ENCODE measurements at regions not wholly inside any gene's neighbourhood (a gene's known extent, or its start where the extent isn't known, plus 50 kb on each side); places are given as distances from the start of the nearest gene placed in this dataset.

GRCh38 chr16:55214974-55215494 is 109.0 kb upstream of the IRX6 start:
- TF ChIP-seq, protein P1, sequence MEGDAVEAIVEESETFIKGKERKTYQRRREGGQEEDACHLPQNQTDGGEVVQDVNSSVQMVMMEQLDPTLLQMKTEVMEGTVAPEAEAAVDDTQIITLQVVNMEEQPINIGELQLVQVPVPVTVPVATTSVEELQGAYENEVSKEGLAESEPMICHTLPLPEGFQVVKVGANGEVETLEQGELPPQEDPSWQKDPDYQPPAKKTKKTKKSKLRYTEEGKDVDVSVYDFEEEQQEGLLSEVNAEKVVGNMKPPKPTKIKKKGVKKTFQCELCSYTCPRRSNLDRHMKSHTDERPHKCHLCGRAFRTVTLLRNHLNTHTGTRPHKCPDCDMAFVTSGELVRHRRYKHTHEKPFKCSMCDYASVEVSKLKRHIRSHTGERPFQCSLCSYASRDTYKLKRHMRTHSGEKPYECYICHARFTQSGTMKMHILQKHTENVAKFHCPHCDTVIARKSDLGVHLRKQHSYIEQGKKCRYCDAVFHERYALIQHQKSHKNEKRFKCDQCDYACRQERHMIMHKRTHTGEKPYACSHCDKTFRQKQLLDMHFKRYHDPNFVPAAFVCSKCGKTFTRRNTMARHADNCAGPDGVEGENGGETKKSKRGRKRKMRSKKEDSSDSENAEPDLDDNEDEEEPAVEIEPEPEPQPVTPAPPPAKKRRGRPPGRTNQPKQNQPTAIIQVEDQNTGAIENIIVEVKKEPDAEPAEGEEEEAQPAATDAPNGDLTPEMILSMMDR (IDR thresholded peaks at IDR 0.05; ENCODE audit: poor library complexity), result no peak
- TF ChIP-seq EZH2phosphoT487 (IDR thresholded peaks at IDR 0.05; ENCODE audit: low read depth, severe bottlenecking, unreplicated experiment), result no peak
